GM12865 (cell line): ENCODE measurements at regions not wholly inside any gene's neighbourhood (a gene's known extent, or its start where the extent isn't known, plus 50 kb on each side); places are given as distances from the start of the nearest gene placed in this dataset.
A peak's percentile ranks its signal among the peaks of the same experiment; 100 is the strongest.

Experiments used
- DNase-seq: peaks from one replicate; pipeline ENCODE4 v3.0.0; 2010; ENCODE audit warnings: low read depth
- H3K4me3 ChIP-seq: 2 replicates; pipeline ENCODE4 v1.5.1; 2011; ENCODE audit warnings: mild to moderate bottlenecking, low read depth, low read length, control low read depth
- TF ChIP-seq, protein P1 (sequence below): IDR thresholded peaks from 2 replicates; pipeline ENCODE4 v1.5.1; 2011; ENCODE audit warnings: low read length, control low read depth, low read depth, inconsistent platforms; ENCODE audit not compliant: insufficient read depth; ENCODE audit errors: missing control alignments

DNA sequence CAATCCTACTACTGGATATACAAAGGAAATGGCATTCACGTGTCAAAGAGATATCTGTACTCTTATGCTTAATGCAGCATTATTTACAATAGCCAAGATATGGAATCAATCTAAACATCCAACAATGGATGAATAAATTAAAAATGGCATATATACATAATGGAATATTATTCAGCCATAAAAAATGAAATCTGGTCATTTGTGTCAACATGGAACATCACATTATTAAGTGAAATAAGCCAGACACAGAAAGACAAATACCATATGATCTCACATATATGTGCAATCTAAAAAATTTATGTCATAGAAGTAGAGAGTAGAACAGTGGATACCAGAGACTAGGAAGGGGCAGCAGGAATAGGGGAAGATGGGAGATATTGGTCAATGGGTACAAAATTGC, 228.8 kb upstream of the TBX3 start:
- no peak overlapping the region for H3K4me3 ChIP-seq
- TF ChIP-seq, protein P1, sequence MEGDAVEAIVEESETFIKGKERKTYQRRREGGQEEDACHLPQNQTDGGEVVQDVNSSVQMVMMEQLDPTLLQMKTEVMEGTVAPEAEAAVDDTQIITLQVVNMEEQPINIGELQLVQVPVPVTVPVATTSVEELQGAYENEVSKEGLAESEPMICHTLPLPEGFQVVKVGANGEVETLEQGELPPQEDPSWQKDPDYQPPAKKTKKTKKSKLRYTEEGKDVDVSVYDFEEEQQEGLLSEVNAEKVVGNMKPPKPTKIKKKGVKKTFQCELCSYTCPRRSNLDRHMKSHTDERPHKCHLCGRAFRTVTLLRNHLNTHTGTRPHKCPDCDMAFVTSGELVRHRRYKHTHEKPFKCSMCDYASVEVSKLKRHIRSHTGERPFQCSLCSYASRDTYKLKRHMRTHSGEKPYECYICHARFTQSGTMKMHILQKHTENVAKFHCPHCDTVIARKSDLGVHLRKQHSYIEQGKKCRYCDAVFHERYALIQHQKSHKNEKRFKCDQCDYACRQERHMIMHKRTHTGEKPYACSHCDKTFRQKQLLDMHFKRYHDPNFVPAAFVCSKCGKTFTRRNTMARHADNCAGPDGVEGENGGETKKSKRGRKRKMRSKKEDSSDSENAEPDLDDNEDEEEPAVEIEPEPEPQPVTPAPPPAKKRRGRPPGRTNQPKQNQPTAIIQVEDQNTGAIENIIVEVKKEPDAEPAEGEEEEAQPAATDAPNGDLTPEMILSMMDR = no peak
- no peak for DNase-seq

DNA sequence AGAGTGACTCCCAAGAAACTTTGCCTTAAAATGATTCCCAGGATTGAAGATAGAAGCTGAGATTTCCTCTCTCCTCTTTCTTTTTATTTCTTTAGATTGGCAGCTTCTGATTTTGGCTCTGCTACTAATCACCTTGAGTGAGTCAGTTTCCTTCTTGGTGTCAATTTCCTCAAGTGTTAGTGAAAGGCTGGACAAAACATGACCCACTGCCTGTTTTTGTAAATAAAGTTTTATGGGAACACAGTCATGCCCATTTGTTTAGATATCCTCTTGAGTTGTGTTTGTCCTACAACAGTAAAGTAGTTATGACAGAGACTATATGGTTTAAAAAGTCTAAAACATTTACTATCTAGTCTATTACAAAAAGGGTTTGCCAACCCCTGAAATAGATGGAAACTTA, 227.2 kb upstream of the TBX3 start:
- DNase-seq = no peak
- no peak overlapping the region for H3K4me3 ChIP-seq

DNA sequence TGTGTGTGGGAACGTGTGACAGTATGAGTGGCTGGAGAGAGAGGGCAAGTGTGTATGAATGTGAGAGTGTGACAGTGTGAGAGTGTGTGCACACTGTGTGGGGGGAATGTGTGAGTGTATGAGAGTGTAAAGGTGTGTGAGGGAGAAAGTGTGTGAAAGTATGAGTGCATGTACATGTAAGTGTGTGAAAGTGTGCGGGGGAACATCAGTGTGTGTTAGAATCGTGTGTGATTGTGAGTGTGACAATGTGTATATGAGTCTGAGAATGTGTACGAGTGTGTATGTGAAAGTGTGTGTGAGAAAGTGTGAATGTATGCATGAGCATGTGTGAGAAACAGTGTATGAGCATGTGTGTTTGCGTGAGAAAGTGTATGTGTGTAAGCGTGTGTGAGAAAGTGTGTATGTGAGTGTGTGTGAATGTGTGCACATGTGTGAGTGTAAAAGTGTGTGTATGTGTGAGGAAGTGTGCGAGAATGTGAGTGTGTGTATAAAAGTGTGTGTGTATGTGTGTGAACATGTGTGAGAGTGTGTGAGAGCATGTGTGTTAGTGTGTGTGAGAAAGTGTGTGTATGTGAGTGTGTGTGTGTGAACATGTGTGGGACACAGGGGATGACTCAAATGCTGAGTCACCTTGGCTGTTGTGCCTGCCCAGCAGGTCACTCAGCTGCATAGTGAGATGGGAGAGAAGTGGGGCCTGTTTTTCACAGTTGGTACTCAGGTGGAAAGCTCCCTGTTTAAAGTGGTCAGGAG, 220.5 kb upstream of the TBX3 start:
- TF ChIP-seq, protein P1 = no peak
- H3K4me3 ChIP-seq = no peak overlapping the region
- no peak for DNase-seq

More for the DNA sequence above, 227.2 kb upstream of the TBX3 start:
- TF ChIP-seq, protein P1 = no peak

DNA sequence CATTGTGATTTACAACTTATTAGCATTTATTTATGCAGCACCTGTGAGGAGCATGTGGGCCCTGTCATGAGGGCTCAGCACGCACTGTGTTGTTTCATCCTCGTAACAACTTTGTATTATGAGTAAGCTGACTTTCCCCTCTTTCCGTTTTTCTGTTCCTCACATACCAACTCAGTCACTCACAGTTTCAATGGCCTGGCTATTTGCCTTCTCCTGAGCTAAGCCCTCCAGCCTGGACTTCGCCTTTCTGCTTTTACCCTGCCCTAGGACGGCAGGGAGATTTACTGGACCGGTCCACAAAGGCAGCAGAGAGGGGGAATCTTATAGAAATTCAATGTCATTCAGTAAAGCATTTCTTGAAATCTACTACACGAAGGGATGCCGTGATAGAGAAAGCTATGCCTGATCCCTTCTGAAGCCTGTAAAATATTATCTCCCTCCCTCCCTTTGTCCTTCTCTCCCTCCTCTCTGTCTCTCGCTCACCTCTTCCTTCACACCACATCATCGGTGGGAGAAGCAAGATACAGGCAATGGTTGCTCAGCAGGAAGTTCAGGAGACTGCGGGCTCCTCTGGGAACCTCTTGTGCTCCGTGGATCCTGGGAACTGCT, 219.2 kb upstream of the TBX3 start:
- DNase-seq = peak; percentile 15
- no peak overlapping the region for H3K4me3 ChIP-seq
- TF ChIP-seq, protein P1 = no peak

DNA sequence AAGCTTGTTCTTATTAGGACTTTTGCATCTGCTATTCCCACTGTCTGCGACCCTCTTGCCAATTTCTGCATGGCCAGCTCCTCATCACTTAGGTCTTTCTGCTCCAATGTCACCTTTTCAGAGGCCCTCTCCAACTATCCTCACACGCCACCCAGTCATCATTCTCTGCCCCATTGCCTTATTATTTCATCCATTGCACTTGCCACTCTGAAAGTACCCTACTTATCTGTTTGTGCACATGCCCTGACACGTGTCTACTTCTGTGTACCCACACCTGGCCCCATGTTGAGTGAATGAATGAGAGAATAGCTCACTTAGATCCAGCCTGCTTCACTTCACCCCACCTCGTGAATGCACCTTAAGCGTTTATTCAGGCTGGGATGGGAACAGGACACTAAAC, 218.7 kb upstream of the TBX3 start:
- H3K4me3 ChIP-seq = no peak overlapping the region
- TF ChIP-seq, protein P1 = no peak
- no peak for DNase-seq

DNA sequence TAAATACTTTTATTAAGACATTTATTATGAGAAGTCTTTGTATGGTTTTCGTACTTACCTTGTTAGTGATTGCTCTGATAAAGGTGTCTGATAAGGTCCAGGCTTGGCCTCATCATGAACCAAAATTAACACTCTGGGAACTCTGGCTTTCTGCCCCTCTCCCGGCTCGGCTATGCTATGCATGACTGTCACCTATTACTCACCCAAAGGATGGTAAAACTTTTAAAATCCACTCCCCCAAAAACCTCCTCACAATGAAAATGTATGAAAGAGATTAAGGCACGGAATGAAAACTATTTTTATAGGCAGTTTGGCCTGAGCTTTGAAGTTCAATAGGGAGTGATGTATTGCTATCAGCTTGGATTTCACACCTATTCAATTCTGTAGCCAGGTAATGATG, 217.3 kb upstream of the TBX3 start:
- DNase-seq = no peak
- TF ChIP-seq, protein P1 = no peak
- no peak overlapping the region for H3K4me3 ChIP-seq
